Esophagus muscularis mucosa (tissue), 4 donors: ENCODE measurements at regions not wholly inside any gene's neighbourhood (a gene's known extent, or its start where the extent isn't known, plus 50 kb on each side); places are given as distances from the start of the nearest gene placed in this dataset.
A peak's percentile ranks its signal among the peaks of the same experiment; 100 is the strongest.

Source experiments
- DNase-seq: peaks from one replicate; pipeline ENCODE4 v3.0.0-alpha.2; 2017; ENCODE audit errors: extremely low spot score
- H3K27ac ChIP-seq, 4 donors: fragments of 200-600 bp; sonication (generic); replicated peaks in 1 of 4; 1 replicate in 3 of 4; 2 replicates in 1 of 4; pipeline ENCODE4 v1.5.1; 2016 to 2019; ENCODE audit warnings: mild to moderate bottlenecking in 1 of 4
- H3K27me3 ChIP-seq, 4 donors: fragments of 200-600 bp; sonication (generic); one replicate each; pipeline versions ENCODE4 v1.5.1 to v1.6.0; 2016 to 2019
- H3K36me3 ChIP-seq, 4 donors: fragments of 200-600 bp; sonication (generic); one replicate each; pipeline ENCODE4 v1.5.1; 2016 to 2019
- H3K4me1 ChIP-seq, 4 donors: fragments of 200-600 bp; sonication (generic); one replicate each; pipeline ENCODE4 v1.5.1; 2016 to 2019
- H3K4me3 ChIP-seq, 4 donors: fragments of 200-600 bp; sonication (generic); 1 replicate in 2 of 4; 2 replicates in 2 of 4; pipeline ENCODE4 v1.5.1; 2016 to 2019; ENCODE audit warnings: mild to moderate bottlenecking in 4 of 4, moderate library complexity in 1 of 4
- H3K9me3 ChIP-seq, 4 donors: fragments of 200-600 bp; sonication (generic); 1 replicate in 3 of 4; 2 replicates in 1 of 4; pipeline ENCODE4 v1.5.1; 2016 to 2019
- CTCF ChIP-seq, 3 experiments: fragments of 200-600 bp in 2 of 3; fragments of 450-650 bp in 1 of 3; sonication (generic) in 2 of 3; IDR thresholded peaks; one replicate each; pipeline ENCODE4 v1.5.1; 2017 to 2019; ENCODE audit warnings: antibody characterized with exemption in 3 of 3, mild to moderate bottlenecking in 2 of 3, moderate library complexity in 1 of 3
- EP300 ChIP-seq: sonication (generic); formaldehyde crosslinking; IDR thresholded peaks from one replicate; pipeline ENCODE4 v1.6.1; 2017; ENCODE audit warnings: antibody characterized with exemption
- POLR2A ChIP-seq: fragments of 450-650 bp; IDR thresholded peaks from one replicate; pipeline ENCODE4 v1.6.1; 2017; ENCODE audit warnings: antibody characterized with exemption, moderate library complexity, mild to moderate bottlenecking, low read depth
- POLR2AphosphoS5 ChIP-seq, 2 donors: sonication (generic); formaldehyde crosslinking; IDR thresholded peaks; one replicate each; pipeline ENCODE4 v1.6.1; 2017; ENCODE audit warnings: antibody characterized with exemption in 2 of 2
- WGBS: methylation state at CpG from one replicate; pipeline ENCODE4 v1.1.5; 2018; 5-methylcytosine and 5-hydroxymethylcytosine counted together
- intact Hi-C: fragments of 100-400 bp; cut with DNase I; formaldehyde crosslinking; loops from one replicate; pipeline ENCODE4 v1.15.1; 2023

GRCh38 chr11:15539645-15540044 lies 424.9 kb downstream of the INSC start:
- no peak overlapping the region for H3K4me3 ChIP-seq
- no peaks in the 10 kb centered on the region for H3K9me3 ChIP-seq
- H3K4me1 ChIP-seq = no peaks in the 10 kb centered on the region
- no peaks in the 10 kb centered on the region for H3K27me3 ChIP-seq
- TF ChIP-seq EP300 = no peak
- no peak for TF ChIP-seq CTCF (IDR thresholded peaks at IDR 0.05)
- TF ChIP-seq POLR2A = no peak
- no peak for TF ChIP-seq POLR2AphosphoS5 (IDR thresholded peaks at IDR 0.05)
- H3K36me3 ChIP-seq = no peaks in the 10 kb centered on the region
- WGBS = 60% methylated on average over 4 of the region's 4 CpGs
- DNase-seq = no peak
- H3K27ac ChIP-seq = no peak overlapping the region
- intact Hi-C loops = no loop called here

- intact Hi-C loops = no loop called here
- H3K36me3 ChIP-seq = no peaks in the 10 kb centered on the region
- H3K27me3 ChIP-seq = no peaks in the 10 kb centered on the region
- TF ChIP-seq EP300 (no peak), POLR2A (no peak), POLR2AphosphoS5 (IDR thresholded peaks at IDR 0.05) (no peak), CTCF (IDR thresholded peaks at IDR 0.05) (no peak)
- H3K4me3 ChIP-seq = no peak overlapping the region
- WGBS = 76% methylated on average over 3 of the region's 3 CpGs
- no peak overlapping the region for H3K27ac ChIP-seq
- no peaks in the 10 kb centered on the region for H3K4me1 ChIP-seq
- no peaks in the 10 kb centered on the region for H3K9me3 ChIP-seq
- DNase-seq = no peak
Observed at GRCh38 chr11:15541079-15541478, 426.4 kb downstream of the INSC start.

- TF ChIP-seq POLR2AphosphoS5 (IDR thresholded peaks at IDR 0.05) (no peak), EP300 (no peak), POLR2A (no peak), CTCF (IDR thresholded peaks at IDR 0.05) (no peak)
- Histone ChIP-seq H3K4me1 (no peaks in the 10 kb centered on the region), H3K36me3 (no peaks in the 10 kb centered on the region), H3K9me3 (no peaks in the 10 kb centered on the region), H3K4me3 (no peak overlapping the region), H3K27me3 (no peaks in the 10 kb centered on the region), H3K27ac (no peak overlapping the region)
- peak; percentile 89 for DNase-seq
- 70% methylated on average over 5 of the region's 5 CpGs for WGBS
- intact Hi-C loops = no loop called here
Observed at GRCh38 chr11:15544353-15544752, 429.6 kb downstream of the INSC start.

- intact Hi-C loops = no loop called here
- DNase-seq = peak; percentile 70
- Histone ChIP-seq H3K9me3 (no peaks in the 10 kb centered on the region), H3K36me3 (no peaks in the 10 kb centered on the region), H3K4me1 (no peaks in the 10 kb centered on the region), H3K27me3 (no peaks in the 10 kb centered on the region), H3K27ac (no peak overlapping the region), H3K4me3 (no peak overlapping the region)
- WGBS = 79% methylated on average over 3 of the region's 3 CpGs
- TF ChIP-seq POLR2AphosphoS5 (IDR thresholded peaks at IDR 0.05) (no peak), POLR2A (no peak), CTCF (IDR thresholded peaks at IDR 0.05) (no peak), EP300 (no peak)
Observed at GRCh38 chr11:15547685-15548084, 433.0 kb downstream of the INSC start.
